Osteoblast (primary cell): ENCODE measurements at regions not wholly inside any gene's neighbourhood (a gene's known extent, or its start where the extent isn't known, plus 50 kb on each side); places are given as distances from the start of the nearest gene placed in this dataset.

Experiments
- DNase-seq: peaks from one replicate; pipeline ENCODE4 v3.0.0; 2011; ENCODE audit warnings: low spot score, mixed read lengths; ENCODE audit not compliant: insufficient read length; ENCODE audit errors: missing footprints
- H2AFZ ChIP-seq: 2 replicates; pipeline ENCODE4 v1.6.0; 2011; ENCODE audit warnings: mild to moderate bottlenecking, low read length
- H3K27ac ChIP-seq: 2 replicates; pipeline ENCODE4 v1.5.1; 2011; ENCODE audit warnings: mild to moderate bottlenecking, low read depth, low read length, moderate library complexity
- H3K27me3 ChIP-seq: 2 replicates; pipeline ENCODE4 v1.6.0; 2012; ENCODE audit warnings: mild to moderate bottlenecking, control low read depth, inconsistent platforms, low read length, moderate library complexity; ENCODE audit not compliant: insufficient read depth
- H3K36me3 ChIP-seq: 2 replicates; pipeline ENCODE4 v1.5.1; 2011; ENCODE audit warnings: mild to moderate bottlenecking, low read length, control low read depth, moderate library complexity; ENCODE audit not compliant: insufficient read depth
- H3K4me1 ChIP-seq: 2 replicates; pipeline ENCODE4 v1.5.1; 2011; ENCODE audit warnings: mild to moderate bottlenecking, low read length, control low read depth, moderate library complexity; ENCODE audit not compliant: insufficient read depth
- H3K4me2 ChIP-seq: 2 replicates; pipeline ENCODE4 v1.6.0; 2011; ENCODE audit warnings: mild to moderate bottlenecking, low read length; ENCODE audit not compliant: insufficient read depth
- H3K4me3 ChIP-seq: fragments of 200-600 bp; sonication (generic); 3 replicates; pipeline ENCODE4 v1.5.1; 2012; ENCODE audit warnings: mild to moderate bottlenecking, low read length, inconsistent platforms; ENCODE audit not compliant: insufficient read depth
- H3K79me2 ChIP-seq: 2 replicates; pipeline ENCODE4 v1.6.0; 2012; ENCODE audit warnings: mild to moderate bottlenecking, low read length, control low read depth, inconsistent platforms; ENCODE audit not compliant: insufficient read depth
- H3K9me3 ChIP-seq: 2 replicates; pipeline ENCODE4 v1.5.1; 2011; ENCODE audit warnings: low read depth, low read length, control low read depth
- H4K20me1 ChIP-seq: 2 replicates; pipeline ENCODE4 v1.6.0; 2012; ENCODE audit warnings: mild to moderate bottlenecking, low read length, control low read depth; ENCODE audit not compliant: insufficient read depth
- TF ChIP-seq, protein P1 (sequence below): IDR thresholded peaks from 2 replicates; pipeline ENCODE4 v1.5.1; 2011; ENCODE audit warnings: mild to moderate bottlenecking, low read depth, low read length, moderate library complexity; ENCODE audit errors: extremely low read depth

DNA sequence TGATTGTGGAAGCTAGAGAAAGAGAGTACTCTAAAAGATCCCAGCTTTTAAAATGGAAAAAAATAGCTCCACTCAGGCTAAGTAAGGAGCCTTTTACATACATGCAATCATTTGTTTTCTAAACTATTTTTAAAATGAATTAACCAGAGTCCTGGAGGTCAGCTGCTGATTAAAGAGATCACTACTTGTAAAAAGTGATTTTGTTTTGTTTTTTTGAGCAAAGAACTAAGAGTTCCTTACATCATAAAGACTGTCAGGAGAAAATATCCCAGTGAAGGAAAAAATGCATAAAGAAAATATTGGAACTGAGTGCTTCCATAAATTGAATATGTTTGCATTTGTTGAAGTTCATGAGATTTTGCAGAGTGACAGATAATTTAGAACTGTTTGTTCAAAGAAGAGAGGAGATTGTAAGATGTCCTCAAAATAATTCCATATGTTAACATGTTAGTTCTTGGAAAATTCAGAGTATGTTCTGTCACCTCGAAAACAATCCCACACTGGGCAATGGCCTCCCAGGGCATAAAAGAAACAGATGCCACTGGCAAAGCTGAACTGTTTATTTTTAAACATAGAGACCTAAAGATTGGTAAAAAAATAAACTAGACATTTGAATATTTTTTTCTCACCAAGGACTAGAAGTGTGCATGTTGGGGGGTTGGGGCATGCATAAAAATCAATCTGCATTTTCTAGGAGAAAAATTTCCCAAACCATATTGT lies 264.7 kb downstream of the NPR3 start:
- Histone ChIP-seq H3K27me3 (no peaks in the 10 kb centered on the region), H3K36me3 (no peaks in the 10 kb centered on the region), H4K20me1 (no peaks in the 10 kb centered on the region), H3K4me3 (no peak overlapping the region), H3K79me2 (no peaks in the 10 kb centered on the region), H3K4me1 (no peaks in the 10 kb centered on the region), H2AFZ (peak overlapping the region; percentile 12), H3K4me2 (no peak overlapping the region), H3K9me3 (no peaks in the 10 kb centered on the region), H3K27ac (no peak overlapping the region)
- TF ChIP-seq, protein P1, sequence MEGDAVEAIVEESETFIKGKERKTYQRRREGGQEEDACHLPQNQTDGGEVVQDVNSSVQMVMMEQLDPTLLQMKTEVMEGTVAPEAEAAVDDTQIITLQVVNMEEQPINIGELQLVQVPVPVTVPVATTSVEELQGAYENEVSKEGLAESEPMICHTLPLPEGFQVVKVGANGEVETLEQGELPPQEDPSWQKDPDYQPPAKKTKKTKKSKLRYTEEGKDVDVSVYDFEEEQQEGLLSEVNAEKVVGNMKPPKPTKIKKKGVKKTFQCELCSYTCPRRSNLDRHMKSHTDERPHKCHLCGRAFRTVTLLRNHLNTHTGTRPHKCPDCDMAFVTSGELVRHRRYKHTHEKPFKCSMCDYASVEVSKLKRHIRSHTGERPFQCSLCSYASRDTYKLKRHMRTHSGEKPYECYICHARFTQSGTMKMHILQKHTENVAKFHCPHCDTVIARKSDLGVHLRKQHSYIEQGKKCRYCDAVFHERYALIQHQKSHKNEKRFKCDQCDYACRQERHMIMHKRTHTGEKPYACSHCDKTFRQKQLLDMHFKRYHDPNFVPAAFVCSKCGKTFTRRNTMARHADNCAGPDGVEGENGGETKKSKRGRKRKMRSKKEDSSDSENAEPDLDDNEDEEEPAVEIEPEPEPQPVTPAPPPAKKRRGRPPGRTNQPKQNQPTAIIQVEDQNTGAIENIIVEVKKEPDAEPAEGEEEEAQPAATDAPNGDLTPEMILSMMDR, result no peak
- no peak for DNase-seq

DNA sequence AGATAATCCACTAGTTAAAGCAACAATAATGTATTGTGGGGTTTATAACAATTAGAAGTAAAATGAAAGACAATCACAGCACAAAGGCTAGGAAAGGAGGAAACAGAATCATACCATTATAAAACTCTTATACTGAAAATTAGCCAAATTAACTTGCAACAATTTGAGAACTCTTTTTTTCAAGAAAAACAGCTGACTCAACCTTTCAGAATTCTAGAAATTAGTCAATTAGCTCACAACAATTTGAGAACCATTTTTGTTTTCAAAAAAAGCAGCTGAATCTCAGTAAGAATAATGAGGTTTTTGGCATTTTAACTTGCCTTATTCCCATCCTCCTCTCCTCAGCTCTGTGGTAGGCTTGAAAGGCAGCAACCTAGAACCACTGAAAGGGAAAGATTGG lies 269.9 kb downstream of the NPR3 start:
- Histone ChIP-seq H3K36me3 (no peaks in the 10 kb centered on the region), H3K4me2 (no peak overlapping the region), H3K27me3 (no peaks in the 10 kb centered on the region), H3K79me2 (peaks cover 3% of the 10 kb centered on the region), H3K27ac (no peak overlapping the region), H3K4me3 (no peak overlapping the region), H3K9me3 (no peaks in the 10 kb centered on the region), H3K4me1 (peaks cover 15% of the 10 kb centered on the region), H2AFZ (peak overlapping the region; percentile 53), H4K20me1 (no peaks in the 10 kb centered on the region)
- TF ChIP-seq, protein P1, result no peak
- no peak for DNase-seq

DNA sequence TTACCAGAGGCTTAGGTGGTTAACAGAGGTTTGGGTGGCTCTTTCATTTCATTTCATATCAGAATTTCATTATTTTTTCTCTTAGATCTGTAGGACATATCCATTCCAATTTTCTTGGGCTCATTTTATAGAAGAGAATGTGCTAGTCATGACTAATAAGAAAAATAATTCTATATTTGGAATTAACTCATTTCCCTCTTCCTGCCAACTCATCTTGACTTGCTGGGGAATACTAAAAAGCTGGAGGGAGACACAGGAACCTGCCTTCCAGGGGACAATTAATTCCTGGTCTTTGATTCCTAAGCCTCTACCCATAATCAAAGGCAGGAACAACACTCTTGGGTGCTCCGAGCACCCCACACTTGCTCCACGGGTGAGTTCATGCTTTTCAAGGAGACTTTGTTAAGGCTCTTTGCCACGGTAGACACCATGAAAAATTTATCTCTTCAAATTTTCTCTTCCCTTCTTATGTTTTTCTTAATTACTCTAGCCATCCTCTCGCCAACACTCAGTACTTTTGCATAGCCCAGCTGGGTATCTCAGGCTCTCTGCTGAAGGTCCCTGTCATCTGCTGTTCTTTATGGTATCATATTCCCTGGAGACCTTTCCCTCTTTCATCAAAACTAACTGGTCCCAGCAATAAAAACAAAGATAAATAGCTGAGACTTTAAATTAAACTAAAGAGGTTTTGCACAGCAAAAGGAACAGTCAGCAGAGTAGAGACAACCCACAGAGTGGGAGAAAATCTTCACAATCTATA lies 273.9 kb downstream of the NPR3 start:
- DNase-seq, result peak; percentile 30
- Histone ChIP-seq H3K4me2 (peak overlapping the region; percentile 63), H3K79me2 (peaks cover 3% of the 10 kb centered on the region), H3K9me3 (no peaks in the 10 kb centered on the region), H3K27me3 (no peaks in the 10 kb centered on the region), H3K4me1 (peaks cover 15% of the 10 kb centered on the region), H4K20me1 (no peaks in the 10 kb centered on the region), H2AFZ (peak overlapping the region; percentile 62), H3K4me3 (peak overlapping the region; percentile 30), H3K27ac (peak overlapping the region; percentile 76), H3K36me3 (no peaks in the 10 kb centered on the region)
- TF ChIP-seq, protein P1, result no peak

DNA sequence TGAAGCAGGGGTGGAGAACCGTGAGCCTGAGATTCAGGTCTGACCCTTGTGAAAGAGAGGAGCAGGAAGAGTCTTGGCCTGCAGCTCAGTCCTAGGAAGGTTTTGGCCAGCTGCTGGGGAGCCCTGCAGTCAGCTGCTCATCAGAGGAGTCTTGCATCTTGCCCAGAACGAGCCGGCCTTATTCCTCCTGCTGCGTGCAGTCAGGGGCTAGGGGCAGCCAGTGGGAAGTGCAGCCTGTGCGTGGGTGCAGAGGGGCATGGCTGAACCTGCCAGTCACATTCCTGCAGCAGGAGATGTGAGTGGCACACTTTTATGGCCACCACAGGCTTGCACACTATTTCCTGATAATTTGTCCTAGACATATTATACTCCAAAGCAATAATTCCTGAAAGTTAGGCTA lies 278.7 kb downstream of the NPR3 start:
- H3K79me2 ChIP-seq, result no peaks in the 10 kb centered on the region

More for the DNA sequence above, 278.7 kb downstream of the NPR3 start:
- peaks cover 22% of the 10 kb centered on the region for H3K4me1 ChIP-seq
- H3K27ac ChIP-seq, result no peak overlapping the region
- H2AFZ ChIP-seq, result no peak overlapping the region
- no peaks in the 10 kb centered on the region for H3K9me3 ChIP-seq
- no peaks in the 10 kb centered on the region for H3K36me3 ChIP-seq
- H3K27me3 ChIP-seq, result no peaks in the 10 kb centered on the region
- no peak overlapping the region for H3K4me2 ChIP-seq
- no peaks in the 10 kb centered on the region for H4K20me1 ChIP-seq
- TF ChIP-seq, protein P1, result no peak
- no peak for DNase-seq
- H3K4me3 ChIP-seq, result no peak overlapping the region
